Thymus (tissue), 11 donors: ENCODE measurements at regions not wholly inside any gene's neighbourhood (a gene's known extent, or its start where the extent isn't known, plus 50 kb on each side); places are given as distances from the start of the nearest gene placed in this dataset.

Experiments used
- DNase-seq, 9 donors: peaks; one replicate each; pipeline ENCODE4 v3.0.0-alpha.2; 2013; ENCODE audit warnings: low spot score in 9 of 9, low read depth in 6 of 9, missing footprints in 1 of 9
- H3K27ac ChIP-seq, 2 donors: one replicate each; pipeline ENCODE4 v1.5.1; 2013; ENCODE audit warnings: control low read depth in 1 of 2, low read depth in 1 of 2, low read length in 1 of 2, mild to moderate bottlenecking in 1 of 2, moderate library complexity in 1 of 2
- H3K27me3 ChIP-seq, 2 donors: one replicate each; pipeline ENCODE4 v1.5.1; 2013; ENCODE audit warnings: low read length in 1 of 2; ENCODE audit not compliant: control insufficient read depth in 2 of 2, insufficient read depth in 1 of 2
- H3K36me3 ChIP-seq, 2 donors: one replicate each; pipeline ENCODE4 v1.5.1; 2013; ENCODE audit warnings: low read length in 1 of 2, mild to moderate bottlenecking in 1 of 2, moderate library complexity in 1 of 2; ENCODE audit not compliant: control insufficient read depth in 2 of 2, insufficient read depth in 2 of 2
- H3K4me1 ChIP-seq, 2 donors: one replicate each; pipeline ENCODE4 v1.5.1; 2013; ENCODE audit warnings: low read length in 2 of 2; ENCODE audit not compliant: control insufficient read depth in 2 of 2, insufficient read depth in 2 of 2
- H3K4me3 ChIP-seq, 2 donors: one replicate each; pipeline ENCODE4 v1.5.1; 2013; ENCODE audit warnings: low read length in 2 of 2, control low read depth in 1 of 2, mild to moderate bottlenecking in 1 of 2
- H3K9me3 ChIP-seq, 2 donors: one replicate each; pipeline ENCODE4 v1.5.1; 2013; ENCODE audit warnings: low read length in 1 of 2, mild to moderate bottlenecking in 1 of 2; ENCODE audit not compliant: control insufficient read depth in 2 of 2, insufficient read depth in 1 of 2
- WGBS: extraction: QIAGEN DNeasy Blood & Tissue Kit; methylation state at CpG from one replicate; pipeline ENCODE4 v1.1.7; 2013; 5-methylcytosine and 5-hydroxymethylcytosine counted together
- donor health status: healthy.

- Histone ChIP-seq H3K4me1 (no peaks in the 10 kb centered on the region), H3K27ac (no peak overlapping the region), H3K9me3 (no peaks in the 10 kb centered on the region), H3K36me3 (no peaks in the 10 kb centered on the region), H3K4me3 (no peak overlapping the region), H3K27me3 (no peaks in the 10 kb centered on the region)
- no peak for DNase-seq
Observed at GRCh38 chr7:119756687-119757086, 516.3 kb upstream of the KCND2 start.

- H3K9me3 ChIP-seq = no peaks in the 10 kb centered on the region
- no peaks in the 10 kb centered on the region for H3K27me3 ChIP-seq
- no peak overlapping the region for H3K27ac ChIP-seq
- no peaks in the 10 kb centered on the region for H3K36me3 ChIP-seq
- H3K4me3 ChIP-seq = no peak overlapping the region
- DNase-seq = no peak
- no peaks in the 10 kb centered on the region for H3K4me1 ChIP-seq
Observed at GRCh38 chr7:119758254-119758653, 514.7 kb upstream of the KCND2 start.

GRCh38 chr7:119761776-119762175 lies 511.2 kb upstream of the KCND2 start:
- H3K4me3 ChIP-seq = no peak overlapping the region
- no peaks in the 10 kb centered on the region for H3K36me3 ChIP-seq
- no peaks in the 10 kb centered on the region for H3K9me3 ChIP-seq
- WGBS = 78% methylated on average over 1 of the region's 1 CpG
- no peaks in the 10 kb centered on the region for H3K4me1 ChIP-seq
- DNase-seq = no peak
- H3K27ac ChIP-seq = no peak overlapping the region
- H3K27me3 ChIP-seq = no peaks in the 10 kb centered on the region

DNA sequence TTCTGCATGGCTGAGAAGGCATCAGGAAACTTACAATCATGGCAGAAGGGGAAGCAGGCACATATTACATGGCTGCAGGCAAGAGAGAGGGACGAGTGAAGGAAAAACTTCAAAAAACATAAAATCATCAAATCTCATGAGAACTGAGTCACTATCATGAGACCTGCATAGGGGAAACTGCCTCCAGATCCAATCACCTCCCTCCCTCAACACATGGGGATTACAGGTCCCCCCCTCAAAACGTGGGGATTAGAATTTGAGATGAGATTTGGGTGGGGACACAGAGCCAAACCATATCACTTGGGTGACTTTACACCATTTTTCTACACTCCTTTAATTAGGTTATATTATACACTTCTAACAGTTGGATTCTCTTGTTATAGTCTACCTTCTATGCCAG lies 490.7 kb upstream of the KCND2 start:
- H3K36me3 ChIP-seq = no peaks in the 10 kb centered on the region
- H3K4me3 ChIP-seq = no peak overlapping the region
- H3K4me1 ChIP-seq = no peaks in the 10 kb centered on the region
- no peak for DNase-seq
- no peaks in the 10 kb centered on the region for H3K9me3 ChIP-seq
- H3K27me3 ChIP-seq = no peaks in the 10 kb centered on the region
- no peak overlapping the region for H3K27ac ChIP-seq
- WGBS = 64% methylated on average over 2 of the region's 2 CpGs

GRCh38 chr7:119783799-119784198 lies 489.2 kb upstream of the KCND2 start:
- no peak for DNase-seq
- 83% methylated on average over 1 of the region's 1 CpG for WGBS

GRCh38 chr7:119802147-119802546 lies 470.8 kb upstream of the KCND2 start:
- Histone ChIP-seq H3K4me1 (no peaks in the 10 kb centered on the region), H3K27ac (no peak overlapping the region), H3K9me3 (peaks cover 0 to 8% of the 10 kb centered on the region in 2 donors), H3K27me3 (no peaks in the 10 kb centered on the region), H3K36me3 (no peaks in the 10 kb centered on the region), H3K4me3 (no peak overlapping the region)
- DNase-seq = no peak
- 91% methylated on average over 6 of the region's 6 CpGs for WGBS

More at GRCh38 chr7:119783799-119784198, 489.2 kb upstream of the KCND2 start:
- Histone ChIP-seq H3K27me3 (no peaks in the 10 kb centered on the region), H3K4me3 (no peak overlapping the region), H3K4me1 (no peaks in the 10 kb centered on the region), H3K9me3 (no peaks in the 10 kb centered on the region), H3K27ac (no peak overlapping the region), H3K36me3 (no peaks in the 10 kb centered on the region)

- no peak overlapping the region for H3K4me3 ChIP-seq
- WGBS = 72% methylated on average over 3 of the region's 3 CpGs
- no peak overlapping the region for H3K27ac ChIP-seq
- no peak for DNase-seq
- no peaks in the 10 kb centered on the region for H3K4me1 ChIP-seq
- H3K36me3 ChIP-seq = no peaks in the 10 kb centered on the region
- no peaks in the 10 kb centered on the region for H3K9me3 ChIP-seq
- H3K27me3 ChIP-seq = no peaks in the 10 kb centered on the region
Observed at GRCh38 chr7:119825091-119825655, 447.8 kb upstream of the KCND2 start.

DNA sequence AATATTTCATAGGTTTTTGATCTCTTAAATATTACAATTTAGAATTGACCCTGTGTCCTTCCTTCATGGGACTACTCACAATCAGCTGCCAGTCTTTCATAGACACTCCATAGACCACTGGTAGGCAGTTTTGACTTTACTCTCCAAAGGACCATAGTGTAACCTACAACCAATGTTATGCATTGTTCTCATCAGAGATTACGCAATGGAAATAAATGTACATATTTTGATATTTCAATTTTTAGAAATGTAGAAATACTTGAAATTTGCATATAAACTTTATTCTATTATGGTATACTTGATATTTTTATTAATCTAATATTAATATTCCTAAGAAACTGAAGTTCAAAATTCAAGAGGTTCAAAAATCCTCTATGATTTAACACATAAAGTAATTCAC lies 446.4 kb upstream of the KCND2 start:
- 99% methylated on average over 1 of the region's 1 CpG for WGBS

DNA sequence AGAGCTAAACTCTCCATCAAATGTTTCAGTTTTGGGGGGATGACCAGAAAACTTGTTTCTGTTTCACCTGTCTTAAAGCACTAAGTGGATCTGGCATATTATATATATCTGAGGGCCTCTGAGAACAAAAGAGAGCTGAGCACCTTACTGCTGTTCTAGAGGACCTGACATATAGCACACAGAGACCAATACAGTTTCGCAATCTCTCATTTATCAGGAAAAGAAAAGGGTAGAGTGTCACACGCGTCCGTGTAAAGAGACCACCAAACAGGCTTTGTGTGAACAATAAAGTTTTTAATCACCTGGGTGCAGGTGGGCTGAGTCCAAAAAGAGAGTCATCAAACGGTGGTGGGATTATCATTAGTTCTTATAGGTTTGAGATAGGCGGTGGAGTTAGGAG lies 434.5 kb upstream of the KCND2 start:
- WGBS = 95% methylated on average over 6 of the region's 6 CpGs
- Histone ChIP-seq H3K27me3 (no peaks in the 10 kb centered on the region), H3K4me1 (no peaks in the 10 kb centered on the region), H3K27ac (no peak overlapping the region), H3K4me3 (no peak overlapping the region), H3K36me3 (no peaks in the 10 kb centered on the region), H3K9me3 (peaks cover 0 to 6% of the 10 kb centered on the region in 2 donors)
- no peak for DNase-seq

More for the DNA sequence above, 446.4 kb upstream of the KCND2 start:
- Histone ChIP-seq H3K4me3 (no peak overlapping the region), H3K4me1 (no peaks in the 10 kb centered on the region), H3K36me3 (no peaks in the 10 kb centered on the region), H3K9me3 (no peaks in the 10 kb centered on the region), H3K27ac (no peak overlapping the region), H3K27me3 (no peaks in the 10 kb centered on the region)
- no peak for DNase-seq

- WGBS = 58% methylated on average over 1 of the region's 1 CpG
- no peak overlapping the region for H3K27ac ChIP-seq
- no peaks in the 10 kb centered on the region for H3K4me1 ChIP-seq
- H3K9me3 ChIP-seq = peaks cover 0 to 6% of the 10 kb centered on the region in 2 donors
- H3K27me3 ChIP-seq = no peaks in the 10 kb centered on the region
- DNase-seq = no peak
- no peak overlapping the region for H3K4me3 ChIP-seq
- no peaks in the 10 kb centered on the region for H3K36me3 ChIP-seq
Observed at GRCh38 chr7:119842337-119842736, 430.6 kb upstream of the KCND2 start.
